Central memory CD4-positive, alpha-beta T cell (primary cell): ENCODE measurements at regions not wholly inside any gene's neighbourhood (a gene's known extent, or its start where the extent isn't known, plus 50 kb on each side); places are given as distances from the start of the nearest gene placed in this dataset.

Source experiments
- DNase-seq: peaks from one replicate; pipeline ENCODE4 v3.0.0; 2022

GRCh38 chr9:1713841-1714240 lies 301.3 kb upstream of the SMARCA2 start:
- no peak for DNase-seq

GRCh38 chr9:1717882-1718281 lies 297.3 kb upstream of the SMARCA2 start:
- DNase-seq, result no peak

GRCh38 chr9:1718836-1719235 lies 296.3 kb upstream of the SMARCA2 start:
- no peak for DNase-seq

GRCh38 chr9:1721196-1721595 lies 294.0 kb upstream of the SMARCA2 start:
- no peak for DNase-seq

- DNase-seq, result no peak
Observed at GRCh38 chr9:1722404-1722803, 292.7 kb upstream of the SMARCA2 start.

GRCh38 chr9:1723522-1724015 lies 291.6 kb upstream of the SMARCA2 start:
- no peak for DNase-seq

- peak; percentile 3 for DNase-seq
Observed at GRCh38 chr9:1726993-1727759, 288.0 kb upstream of the SMARCA2 start.

- DNase-seq, result no peak
Observed at GRCh38 chr9:1729631-1730030, 285.5 kb upstream of the SMARCA2 start.

- no peak for DNase-seq
Observed at GRCh38 chr9:1732670-1733069, 282.5 kb upstream of the SMARCA2 start.

GRCh38 chr9:1738511-1739100 lies 276.5 kb upstream of the SMARCA2 start:
- DNase-seq, result no peak

GRCh38 chr9:1743121-1743960 lies 271.8 kb upstream of the SMARCA2 start:
- no peak for DNase-seq

GRCh38 chr9:1745980-1746379 lies 269.2 kb upstream of the SMARCA2 start:
- no peak for DNase-seq

GRCh38 chr9:1747417-1747967 lies 267.7 kb upstream of the SMARCA2 start:
- DNase-seq, result no peak

- no peak for DNase-seq
Observed at GRCh38 chr9:1748407-1748806, 266.7 kb upstream of the SMARCA2 start.

GRCh38 chr9:1757186-1757585 lies 258.0 kb upstream of the SMARCA2 start:
- DNase-seq, result no peak

GRCh38 chr9:1759009-1759408 lies 256.1 kb upstream of the SMARCA2 start:
- DNase-seq, result no peak

- DNase-seq, result no peak
Observed at GRCh38 chr9:1759771-1760300, 255.3 kb upstream of the SMARCA2 start.

- DNase-seq, result no peak
Observed at GRCh38 chr9:1761807-1762206, 253.3 kb upstream of the SMARCA2 start.

- DNase-seq, result no peak
Observed at GRCh38 chr9:1766042-1766441, 249.1 kb upstream of the SMARCA2 start.

- no peak for DNase-seq
Observed at GRCh38 chr9:1768561-1768960, 246.6 kb upstream of the SMARCA2 start.

- no peak for DNase-seq
Observed at GRCh38 chr9:1771094-1771789, 243.9 kb upstream of the SMARCA2 start.

GRCh38 chr9:1775230-1775629 lies 239.9 kb upstream of the SMARCA2 start:
- DNase-seq, result no peak
